ENCODE measurements at regions not wholly inside any gene's neighbourhood (a gene's known extent, or its start where the extent isn't known, plus 50 kb on each side); places are given as distances from the start of the nearest gene placed in this dataset.

DNA sequence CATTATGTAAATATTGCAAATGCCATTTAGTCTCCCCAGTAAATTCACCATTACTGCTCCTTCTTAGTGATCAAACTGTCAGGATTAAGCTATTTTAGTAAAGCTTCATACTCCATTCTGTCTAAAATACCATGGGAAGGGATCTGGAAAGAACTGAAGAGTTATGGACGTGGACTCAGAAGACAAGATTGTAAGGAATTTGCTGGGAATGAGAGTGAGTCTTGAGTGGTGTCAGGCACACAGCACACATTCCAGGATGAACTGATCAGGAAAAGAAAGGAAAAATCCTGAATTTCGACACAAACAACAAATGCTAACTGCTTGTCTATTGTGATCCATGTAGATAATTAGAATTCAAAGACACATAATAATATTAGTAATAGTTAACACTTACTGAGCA is 311.0 kb downstream of the CENPC start:
- TF ChIP-seq, protein P1, sequence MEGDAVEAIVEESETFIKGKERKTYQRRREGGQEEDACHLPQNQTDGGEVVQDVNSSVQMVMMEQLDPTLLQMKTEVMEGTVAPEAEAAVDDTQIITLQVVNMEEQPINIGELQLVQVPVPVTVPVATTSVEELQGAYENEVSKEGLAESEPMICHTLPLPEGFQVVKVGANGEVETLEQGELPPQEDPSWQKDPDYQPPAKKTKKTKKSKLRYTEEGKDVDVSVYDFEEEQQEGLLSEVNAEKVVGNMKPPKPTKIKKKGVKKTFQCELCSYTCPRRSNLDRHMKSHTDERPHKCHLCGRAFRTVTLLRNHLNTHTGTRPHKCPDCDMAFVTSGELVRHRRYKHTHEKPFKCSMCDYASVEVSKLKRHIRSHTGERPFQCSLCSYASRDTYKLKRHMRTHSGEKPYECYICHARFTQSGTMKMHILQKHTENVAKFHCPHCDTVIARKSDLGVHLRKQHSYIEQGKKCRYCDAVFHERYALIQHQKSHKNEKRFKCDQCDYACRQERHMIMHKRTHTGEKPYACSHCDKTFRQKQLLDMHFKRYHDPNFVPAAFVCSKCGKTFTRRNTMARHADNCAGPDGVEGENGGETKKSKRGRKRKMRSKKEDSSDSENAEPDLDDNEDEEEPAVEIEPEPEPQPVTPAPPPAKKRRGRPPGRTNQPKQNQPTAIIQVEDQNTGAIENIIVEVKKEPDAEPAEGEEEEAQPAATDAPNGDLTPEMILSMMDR (IDR thresholded peaks at IDR 0.05; ENCODE audit: low read depth, low read length, poor library complexity, severe bottlenecking), result no peak
- no peak for TF ChIP-seq EZH2phosphoT487 (IDR thresholded peaks at IDR 0.05; ENCODE audit: borderline replicate concordance, low read length)
